C4-2B (cell line): ENCODE measurements at regions not wholly inside any gene's neighbourhood (a gene's known extent, or its start where the extent isn't known, plus 50 kb on each side); places are given as distances from the start of the nearest gene placed in this dataset.

ENCODE experiments used
- CTCF ChIP-seq: fragments of 450-650 bp; conservative IDR thresholded peaks from 2 replicates; pipeline ENCODE4 v1.5.1; 2017; ENCODE audit warnings: mild to moderate bottlenecking
- ZFX ChIP-seq: fragments of 450-650 bp; IDR thresholded peaks from 2 replicates; pipeline ENCODE4 v1.6.1; 2017

GRCh38 chr5:35370871-35371270 is 140.6 kb upstream of the PRLR start:
- TF ChIP-seq CTCF (no peak), ZFX (no peak)
